C4-2B (cell line): ENCODE measurements at regions not wholly inside any gene's neighbourhood (a gene's known extent, or its start where the extent isn't known, plus 50 kb on each side); places are given as distances from the start of the nearest gene placed in this dataset.

Source experiments
- H3K27ac ChIP-seq: fragments of 450-650 bp; 2 replicates; pipeline ENCODE4 v1.5.1; 2017
- CTCF ChIP-seq: fragments of 450-650 bp; conservative IDR thresholded peaks from 2 replicates; pipeline ENCODE4 v1.5.1; 2017; ENCODE audit warnings: mild to moderate bottlenecking
- ZFX ChIP-seq: fragments of 450-650 bp; IDR thresholded peaks from 2 replicates; pipeline ENCODE4 v1.6.1; 2017

- TF ChIP-seq CTCF (no peak), ZFX (no peak)
- H3K27ac ChIP-seq, result no peak overlapping the region
Observed at GRCh38 chr7:121480058-121480457, 84.0 kb upstream of the FAM3C start.

- H3K27ac ChIP-seq, result no peak overlapping the region
- no peak for TF ChIP-seq CTCF
- TF ChIP-seq ZFX, result no peak
Observed at GRCh38 chr7:121479466-121479865, 83.4 kb upstream of the FAM3C start.

- no peak for TF ChIP-seq ZFX
- no peak for TF ChIP-seq CTCF
- no peak overlapping the region; the same call in 1 of the 2 replicates for H3K27ac ChIP-seq
Observed at GRCh38 chr7:121475806-121476205, 79.7 kb upstream of the FAM3C start.

GRCh38 chr7:121474301-121474673 lies 78.2 kb upstream of the FAM3C start:
- TF ChIP-seq ZFX (no peak), CTCF (no peak)
- H3K27ac ChIP-seq, result no peak overlapping the region

- TF ChIP-seq CTCF (no peak), ZFX (no peak)
Observed at GRCh38 chr7:121473645-121474300, 77.7 kb upstream of the FAM3C start.

GRCh38 chr7:121466455-121466854 lies 70.3 kb upstream of the FAM3C start:
- TF ChIP-seq ZFX, result no peak
- no peak overlapping the region for H3K27ac ChIP-seq

More at GRCh38 chr7:121473645-121474300, 77.7 kb upstream of the FAM3C start:
- no peak overlapping the region for H3K27ac ChIP-seq

- H3K27ac ChIP-seq, result no peak overlapping the region
- no peak for TF ChIP-seq CTCF
- TF ChIP-seq ZFX, result no peak
Observed at GRCh38 chr7:121459148-121459547, 63.0 kb upstream of the FAM3C start.

- no peak overlapping the region for H3K27ac ChIP-seq
- TF ChIP-seq ZFX (no peak), CTCF (no peak)
Observed at GRCh38 chr7:121456785-121457359, 60.8 kb upstream of the FAM3C start.
